WTC11 (cell line): ENCODE measurements at regions not wholly inside any gene's neighbourhood (a gene's known extent, or its start where the extent isn't known, plus 50 kb on each side); places are given as distances from the start of the nearest gene placed in this dataset.

Experiments
- ATAC-seq: fragments of 200-7000 bp; cut with Tn5 transposase; 2 replicates; pipeline ENCODE4 v1.10.0; 2021; ENCODE audit warnings: mild to moderate bottlenecking, moderate library complexity
- CTCF ChIA-PET: fragments of 300-600 bp; sonication (Branson Sonifier 250); formaldehyde crosslinking; loops from one replicate; lab custom pipeline; 2021; ENCODE audit warnings: antibody characterized with exemption; lab: Charles Lee
- POLR2A ChIA-PET: fragments of 350-600 bp; sonication (Branson Sonifier 250); formaldehyde crosslinking; loops from one replicate; lab custom pipeline; 2021; ENCODE audit warnings: antibody characterized with exemption; lab: Charles Lee
- DNase-seq: peaks from one replicate; pipeline ENCODE4 v3.0.0; 2021; ENCODE audit warnings: low spot score
- H3K27ac Mint-ChIP-seq: 2 replicates; pipeline ENCODE4 v1.8.0; 2021; ENCODE audit warnings: mixed read lengths
- H3K27me3 Mint-ChIP-seq: 2 replicates; pipeline ENCODE4 v1.8.0; 2021; ENCODE audit warnings: low read depth, mild to moderate bottlenecking, moderate library complexity, mixed read lengths
- H3K36me3 Mint-ChIP-seq: 2 replicates; pipeline ENCODE4 v1.8.0; 2021; ENCODE audit warnings: mixed read lengths
- H3K4me1 Mint-ChIP-seq: 2 replicates; pipeline ENCODE4 v1.8.0; 2022; ENCODE audit warnings: mixed read lengths
- H3K4me3 Mint-ChIP-seq: 2 replicates; pipeline ENCODE4 v1.8.0; 2021; ENCODE audit warnings: mild to moderate bottlenecking, moderate library complexity, mixed read lengths
- H3K9me3 Mint-ChIP-seq: 2 replicates; pipeline ENCODE4 v1.8.0; 2021; ENCODE audit warnings: mixed read lengths
- ARID4B ChIP-seq: sonication (generic); formaldehyde crosslinking; IDR thresholded peaks from 2 replicates; pipeline ENCODE4 v1.8.0; 2023; ENCODE audit warnings: missing genetic modification reagents, mild to moderate bottlenecking, borderline replicate concordance
- CTCF ChIP-seq: fragments of 200-600 bp; IDR thresholded peaks from 2 replicates; pipeline ENCODE4 v1.8.0; 2022; ENCODE audit warnings: antibody characterized with exemption
- GTF2I ChIP-seq: fragments of 250-450 bp; sonication (Bioruptor Pico); conservative IDR thresholded peaks from 2 replicates; pipeline ENCODE4 v1.4.0; 2021; ENCODE audit warnings: mild to moderate bottlenecking
- MLX ChIP-seq: sonication (generic); formaldehyde crosslinking; IDR thresholded peaks from 2 replicates; pipeline ENCODE4 v1.8.1; 2023; ENCODE audit warnings: mild to moderate bottlenecking, missing genetic modification reagents, moderate library complexity
- RORB ChIP-seq: fragments of 250-450 bp; sonication (Bioruptor Pico); IDR thresholded peaks from 2 replicates; pipeline ENCODE4 v1.9.0; 2021; ENCODE audit warnings: mild to moderate bottlenecking
- USF2 ChIP-seq: sonication (generic); formaldehyde crosslinking; IDR thresholded peaks from 2 replicates; pipeline ENCODE4 v1.8.1; 2023; ENCODE audit warnings: mild to moderate bottlenecking, missing genetic modification reagents, moderate library complexity
- ZNF317 ChIP-seq: sonication (generic); formaldehyde crosslinking; IDR thresholded peaks from 2 replicates; pipeline ENCODE4 v1.8.1; 2023; ENCODE audit warnings: low read depth, mild to moderate bottlenecking, moderate library complexity, missing genetic modification reagents, borderline replicate concordance
- TF ChIP-seq, protein P1 (sequence below): fragments of 250-450 bp; sonication (Bioruptor Pico); IDR thresholded peaks from 2 replicates; pipeline ENCODE4 v1.9.0; 2021; ENCODE audit warnings: mild to moderate bottlenecking, borderline replicate concordance

- TF ChIP-seq ARID4B: no peak
- TF ChIP-seq USF2 (CRISPR knock-in tag): no peak
- TF ChIP-seq, protein P1, sequence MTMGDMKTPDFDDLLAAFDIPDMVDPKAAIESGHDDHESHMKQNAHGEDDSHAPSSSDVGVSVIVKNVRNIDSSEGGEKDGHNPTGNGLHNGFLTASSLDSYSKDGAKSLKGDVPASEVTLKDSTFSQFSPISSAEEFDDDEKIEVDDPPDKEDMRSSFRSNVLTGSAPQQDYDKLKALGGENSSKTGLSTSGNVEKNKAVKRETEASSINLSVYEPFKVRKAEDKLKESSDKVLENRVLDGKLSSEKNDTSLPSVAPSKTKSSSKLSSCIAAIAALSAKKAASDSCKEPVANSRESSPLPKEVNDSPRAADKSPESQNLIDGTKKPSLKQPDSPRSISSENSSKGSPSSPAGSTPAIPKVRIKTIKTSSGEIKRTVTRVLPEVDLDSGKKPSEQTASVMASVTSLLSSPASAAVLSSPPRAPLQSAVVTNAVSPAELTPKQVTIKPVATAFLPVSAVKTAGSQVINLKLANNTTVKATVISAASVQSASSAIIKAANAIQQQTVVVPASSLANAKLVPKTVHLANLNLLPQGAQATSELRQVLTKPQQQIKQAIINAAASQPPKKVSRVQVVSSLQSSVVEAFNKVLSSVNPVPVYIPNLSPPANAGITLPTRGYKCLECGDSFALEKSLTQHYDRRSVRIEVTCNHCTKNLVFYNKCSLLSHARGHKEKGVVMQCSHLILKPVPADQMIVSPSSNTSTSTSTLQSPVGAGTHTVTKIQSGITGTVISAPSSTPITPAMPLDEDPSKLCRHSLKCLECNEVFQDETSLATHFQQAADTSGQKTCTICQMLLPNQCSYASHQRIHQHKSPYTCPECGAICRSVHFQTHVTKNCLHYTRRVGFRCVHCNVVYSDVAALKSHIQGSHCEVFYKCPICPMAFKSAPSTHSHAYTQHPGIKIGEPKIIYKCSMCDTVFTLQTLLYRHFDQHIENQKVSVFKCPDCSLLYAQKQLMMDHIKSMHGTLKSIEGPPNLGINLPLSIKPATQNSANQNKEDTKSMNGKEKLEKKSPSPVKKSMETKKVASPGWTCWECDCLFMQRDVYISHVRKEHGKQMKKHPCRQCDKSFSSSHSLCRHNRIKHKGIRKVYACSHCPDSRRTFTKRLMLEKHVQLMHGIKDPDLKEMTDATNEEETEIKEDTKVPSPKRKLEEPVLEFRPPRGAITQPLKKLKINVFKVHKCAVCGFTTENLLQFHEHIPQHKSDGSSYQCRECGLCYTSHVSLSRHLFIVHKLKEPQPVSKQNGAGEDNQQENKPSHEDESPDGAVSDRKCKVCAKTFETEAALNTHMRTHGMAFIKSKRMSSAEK: no peak
Measured at GRCh38 chr2:137857881-137858280, 106.4 kb upstream of the HNMT start (continued).

- CTCF ChIA-PET: interaction anchor here (1.3 to 1.5 kb wide), 3 partner anchors 24 to 964 kb away, joined by 3 to 4 read pairs (median 4); no protein-coding TSS in a partner anchor
- DNase-seq: no peak
- TF ChIP-seq USF2 (CRISPR knock-in tag) (0 out of 2 replicates have a peak, but pooled peaks have one; percentile 22), RORB (CRISPR knock-in tag) (no peak)
- Mint-ChIP-seq H3K9me3 (no peaks in the 10 kb centered on the region), H3K4me1 (peaks cover 26% of the 10 kb centered on the region), H3K36me3 (no peaks in the 10 kb centered on the region), H3K27ac (0 out of 2 replicates have a peak overlapping the region, but pooled peaks have one; percentile 17), H3K4me3 (no peak overlapping the region), H3K27me3 (no peaks in the 10 kb centered on the region)
- POLR2A ChIA-PET: no interaction called here
- peak; percentile 68 for ATAC-seq
Measured at GRCh38 chr2:137862651-137863050, 101.6 kb upstream of the HNMT start.

- CTCF ChIA-PET: interaction anchor here (0.6 to 2.7 kb wide), 14 partner anchors 8 to 964 kb away, joined by 3 to 27 read pairs (median 4); no protein-coding TSS in a partner anchor
- no peaks in the 10 kb centered on the region for H3K36me3 Mint-ChIP-seq
- TF ChIP-seq MLX: no peak
- no peak for TF ChIP-seq GTF2I
- no peak for TF ChIP-seq ZNF317 (CRISPR knock-in tag)
- no peak for TF ChIP-seq ARID4B
- peak; percentile 49 for TF ChIP-seq CTCF
- H3K9me3 Mint-ChIP-seq: no peaks in the 10 kb centered on the region
- no peak overlapping the region for H3K27ac Mint-ChIP-seq
- POLR2A ChIA-PET: no interaction called here
- ATAC-seq (peak; percentile 91), DNase-seq (peak; percentile 73)
- no peaks in the 10 kb centered on the region for H3K27me3 Mint-ChIP-seq
- peaks cover 20% of the 10 kb centered on the region for H3K4me1 Mint-ChIP-seq
- no peak overlapping the region for H3K4me3 Mint-ChIP-seq
Measured at GRCh38 chr2:137865954-137866540, 98.2 kb upstream of the HNMT start.
